ENCODE measurements at regions not wholly inside any gene's neighbourhood (a gene's known extent, or its start where the extent isn't known, plus 50 kb on each side); places are given as distances from the start of the nearest gene placed in this dataset.

GRCh38 chr4:128676095-128676494, 133.4 kb upstream of the JADE1 start:
- Histone ChIP-seq H3K9me3 (replicated peaks; ENCODE audit: control insufficient read depth, insufficient read depth, low read depth, low read length) (no peaks in the 10 kb centered on the region), H3K4me3 (no peak overlapping the region), H3K36me3 (ENCODE audit: control insufficient read depth, insufficient read depth, low read length) (no peaks in the 10 kb centered on the region), H3K9me1 (ENCODE audit: control insufficient read depth, insufficient read depth, low read length) (no peaks in the 10 kb centered on the region), H3K27ac (ENCODE audit: extremely low read depth, low read depth, low read length) (no peak overlapping the region), H2AFZ (ENCODE audit: low read depth, low read length) (no peak overlapping the region), H3K4me2 (ENCODE audit: insufficient read depth, low read length) (no peak overlapping the region), H3K27me3 (ENCODE audit: control insufficient read depth in 2 of 2, insufficient read depth in 2 of 2, low read length in 2 of 2) (no peaks in the 10 kb centered on the region), H3K79me2 (ENCODE audit: control insufficient read depth, insufficient read depth, low read length) (no peaks in the 10 kb centered on the region), H3K9ac (ENCODE audit: insufficient read depth in 1 of 2, low read depth in 2 of 2, low read length in 2 of 2) (no peak overlapping the region), H3K4me1 (replicated peaks in 1 of 2; ENCODE audit: control insufficient read depth in 2 of 2, insufficient read depth in 2 of 2, low read length in 2 of 2) (no peaks in the 10 kb centered on the region; a peak in 1 of 5 replicates), H4K20me1 (replicated peaks; ENCODE audit: control insufficient read depth, insufficient read depth, low read length) (no peaks in the 10 kb centered on the region)
- CTCF ChIA-PET (ENCODE audit: low intra/inter-chr PET ratio): no interaction called here
- FAIRE-seq: no peak
- DNase-seq (ENCODE audit: extremely low read depth in 1 of 4, low spot score in 3 of 4): no peak
- 4% methylated on average over 1 of the region's 1 CpG for WGBS (ENCODE audit: insufficient coverage, low coverage, missing lambda C conversion rate)
- TF ChIP-seq ETS2 (tag; IDR thresholded peaks at IDR 0.05; ENCODE audit: borderline replicate concordance, poor library complexity, severe bottlenecking): no peak
- TF ChIP-seq MAFG (tag; conservative IDR thresholded peaks at IDR 0.05): no peak
- TF ChIP-seq ADNP (tag; IDR thresholded peaks at IDR 0.05): no peak
- no peak for TF ChIP-seq EHMT2 (IDR thresholded peaks at IDR 0.05)
- no peak for TF ChIP-seq HNRNPUL1 (IDR thresholded peaks at IDR 0.05; ENCODE audit: low read length)
- TF ChIP-seq EZH2 (IDR thresholded peaks at IDR 0.05; ENCODE audit: borderline replicate concordance, low read depth, low read length): no peak
- TF ChIP-seq TAL1 (IDR thresholded peaks at IDR 0.05): 0 out of 2 replicates have a peak, but pooled peaks have one; percentile 22
- no peak for TF ChIP-seq ZBTB12 (CRISPR knock-in tag; IDR thresholded peaks at IDR 0.05)
- 0 out of 2 replicates have a peak, but pooled peaks have one; percentile 19 for TF ChIP-seq TEAD4 (IDR thresholded peaks at IDR 0.05; ENCODE audit: low read length)
- no peak for TF ChIP-seq TEAD4 (CRISPR knock-in tag; IDR thresholded peaks at IDR 0.05; ENCODE audit: borderline replicate concordance)
- no peak for TF ChIP-seq ZNF347 (CRISPR knock-in tag; IDR thresholded peaks at IDR 0.05; ENCODE audit: low read depth)
- TF ChIP-seq SETDB1 (IDR thresholded peaks at IDR 0.05; ENCODE audit: low read length): no peak
- TF ChIP-seq MEIS2 (IDR thresholded peaks at IDR 0.05; ENCODE audit: partially characterized antibody): peak; percentile 64
- TF ChIP-seq ETV1 (tag; conservative IDR thresholded peaks at IDR 0.05; ENCODE audit: low read depth): 0 out of 2 replicates have a peak, but pooled peaks have one; percentile 7
- TF ChIP-seq MAX (CRISPR knock-in tag; IDR thresholded peaks at IDR 0.05): no peak
- no peak for TF ChIP-seq NCOA6 (IDR thresholded peaks at IDR 0.05)
- TF ChIP-seq CBFA2T3 (IDR thresholded peaks at IDR 0.05): peak; percentile 18; the same call in 1 of the 2 replicates
- 0 out of 2 replicates have a peak, but pooled peaks have one; percentile 7 for TF ChIP-seq CEBPB (tag; IDR thresholded peaks at IDR 0.05)
- TF ChIP-seq PKNOX1 (IDR thresholded peaks at IDR 0.05): peak; percentile 38; the same call in 1 of the 2 replicates
- POLR2A ChIA-PET: no interaction called here
- BruUV-seq (replicated peaks): no TSS peak
- in situ Hi-C loops (cut with MboI) (no loop called here), intact Hi-C loops (cut with micrococcal nuclease) (no loop called here)
- no peak for ATAC-seq
